ENCODE measurements at regions not wholly inside any gene's neighbourhood (a gene's known extent, or its start where the extent isn't known, plus 50 kb on each side); places are given as distances from the start of the nearest gene placed in this dataset.
"Not testable (repeated sequence)": the region's sequence is repeated elsewhere in the genome, so short reads cannot be mapped to it uniquely, and the experiment has no call there.

DNA sequence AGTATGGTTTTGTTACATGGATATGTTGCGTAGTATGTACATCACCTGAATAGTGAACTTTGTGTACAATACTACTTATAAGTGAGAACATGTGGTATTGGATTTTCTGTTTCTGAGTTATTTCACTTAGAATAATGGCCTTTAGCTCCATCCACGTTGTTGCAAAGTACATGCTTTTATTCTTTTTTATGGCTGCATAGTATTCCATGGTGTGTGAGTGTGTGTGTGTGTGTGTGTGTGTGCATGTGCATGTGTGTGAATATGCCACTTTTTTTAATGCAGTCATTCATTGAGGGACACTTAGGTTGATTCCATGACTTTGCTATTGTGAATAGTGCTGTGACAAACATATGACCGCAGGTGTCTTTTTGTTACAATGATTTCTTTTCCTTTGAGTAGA is 147.8 kb downstream of the LEPR start:
- Histone ChIP-seq H4K20me1 (ENCODE audit: insufficient read depth, poor library complexity, severe bottlenecking) (no peaks in the 10 kb centered on the region), H3K27me3 (no peaks in the 10 kb centered on the region), H3K4me2 (no peak overlapping the region), H3K4me1 (ENCODE audit: insufficient read depth) (no peaks in the 10 kb centered on the region), H3K36me3 (replicated peaks; ENCODE audit: insufficient read depth, low read depth) (no peaks in the 10 kb centered on the region), H3K9me2 (replicated peaks; ENCODE audit: insufficient read depth) (no peaks in the 10 kb centered on the region), H3K4me3 (no peak overlapping the region), H2AFZ (no peak overlapping the region), H3K79me2 (no peaks in the 10 kb centered on the region), H3K27ac (no peak overlapping the region), H3K9me3 (ENCODE audit: low read depth) (no peaks in the 10 kb centered on the region)
- WGBS (ENCODE audit: low lambda C conversion rate, missing lambda C conversion rate) = 76% methylated on average over 3 of the region's 3 CpGs
- DNase-seq (ENCODE audit: low spot score) = no peak
- TF ChIP-seq CTCF (IDR thresholded peaks at IDR 0.05; ENCODE audit: poor library complexity) (no peak), EZH2phosphoT487 (IDR thresholded peaks at IDR 0.05; ENCODE audit: low read depth, severe bottlenecking, unreplicated experiment) (no peak), EZH2 (IDR thresholded peaks at IDR 0.05; ENCODE audit: borderline replicate concordance) (no peak)

- TF ChIP-seq EZH2phosphoT487 (IDR thresholded peaks at IDR 0.05; ENCODE audit: low read depth, severe bottlenecking, unreplicated experiment) = no peak
- no peak for TF ChIP-seq CTCF (IDR thresholded peaks at IDR 0.05; ENCODE audit: poor library complexity)
- no peak for TF ChIP-seq EZH2 (IDR thresholded peaks at IDR 0.05; ENCODE audit: borderline replicate concordance)
- DNase-seq (ENCODE audit: low spot score) = no peak
- Histone ChIP-seq H3K79me2 (no peaks in the 10 kb centered on the region), H3K36me3 (replicated peaks; ENCODE audit: insufficient read depth, low read depth) (no peaks in the 10 kb centered on the region), H3K4me2 (no peak overlapping the region), H3K4me3 (no peak overlapping the region), H4K20me1 (ENCODE audit: insufficient read depth, poor library complexity, severe bottlenecking) (no peaks in the 10 kb centered on the region), H3K27me3 (no peaks in the 10 kb centered on the region), H2AFZ (no peak overlapping the region), H3K9me2 (replicated peaks; ENCODE audit: insufficient read depth) (no peaks in the 10 kb centered on the region), H3K4me1 (ENCODE audit: insufficient read depth) (no peaks in the 10 kb centered on the region), H3K27ac (no peak overlapping the region), H3K9me3 (ENCODE audit: low read depth) (no peaks in the 10 kb centered on the region)
- 87% methylated on average over 10 of the region's 10 CpGs for WGBS (ENCODE audit: low lambda C conversion rate, missing lambda C conversion rate)
Measured at GRCh38 chr1:65572701-65573421, 152.4 kb downstream of the LEPR start.

DNA sequence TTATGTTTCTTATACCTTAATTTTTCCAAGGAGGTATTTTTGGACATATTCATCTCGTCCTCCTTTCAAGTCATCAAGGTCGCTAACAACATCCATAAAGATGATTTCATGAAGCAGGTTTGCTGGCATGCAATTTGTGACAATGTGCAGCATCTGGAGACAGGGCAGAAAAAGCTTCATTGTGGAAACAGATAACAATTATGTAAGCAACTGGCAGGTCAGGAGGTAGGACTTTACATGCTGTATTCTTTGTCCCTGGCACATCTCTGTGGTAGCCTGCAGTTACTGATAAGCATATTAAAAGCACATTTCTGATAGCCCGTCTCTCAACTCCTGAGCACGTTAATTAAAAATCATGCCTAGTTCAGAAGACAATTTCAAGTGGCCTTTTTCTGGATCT is 156.8 kb downstream of the LEPR start:
- Histone ChIP-seq H3K9me3 (ENCODE audit: low read depth) (no peaks in the 10 kb centered on the region), H3K79me2 (no peaks in the 10 kb centered on the region), H3K4me1 (ENCODE audit: insufficient read depth) (no peaks in the 10 kb centered on the region), H3K27me3 (no peaks in the 10 kb centered on the region), H3K36me3 (replicated peaks; ENCODE audit: insufficient read depth, low read depth) (no peaks in the 10 kb centered on the region), H4K20me1 (ENCODE audit: insufficient read depth, poor library complexity, severe bottlenecking) (no peaks in the 10 kb centered on the region), H2AFZ (no peak overlapping the region), H3K27ac (no peak overlapping the region), H3K4me3 (no peak overlapping the region), H3K9me2 (replicated peaks; ENCODE audit: insufficient read depth) (no peaks in the 10 kb centered on the region), H3K4me2 (no peak overlapping the region)
- no peak for DNase-seq (ENCODE audit: low spot score)
- WGBS (ENCODE audit: low lambda C conversion rate, missing lambda C conversion rate) = 81% methylated on average over 4 of the region's 4 CpGs
- TF ChIP-seq EZH2 (IDR thresholded peaks at IDR 0.05; ENCODE audit: borderline replicate concordance) (no peak), CTCF (IDR thresholded peaks at IDR 0.05; ENCODE audit: poor library complexity) (no peak), EZH2phosphoT487 (IDR thresholded peaks at IDR 0.05; ENCODE audit: low read depth, severe bottlenecking, unreplicated experiment) (no peak)

GRCh38 chr1:65577982-65578381 is 157.5 kb downstream of the LEPR start:
- H3K9me3 ChIP-seq (ENCODE audit: low read depth); H3K79me2 ChIP-seq; H3K36me3 ChIP-seq (replicated peaks; ENCODE audit: insufficient read depth, low read depth); H3K9me2 ChIP-seq (replicated peaks; ENCODE audit: insufficient read depth); H3K27me3 ChIP-seq; DNase-seq (ENCODE audit: low spot score); H3K4me2 ChIP-seq; H3K4me3 ChIP-seq; H3K27ac ChIP-seq; H3K4me1 ChIP-seq (ENCODE audit: insufficient read depth); H2AFZ ChIP-seq; H4K20me1 ChIP-seq (ENCODE audit: insufficient read depth, poor library complexity, severe bottlenecking): not testable (repeated sequence)
- WGBS (ENCODE audit: low lambda C conversion rate, missing lambda C conversion rate) = 80% methylated on average over 3 of the region's 3 CpGs

Measured in hepatocyte (in vitro differentiated cells).